A549 (cell line): ENCODE measurements at regions not wholly inside any gene's neighbourhood (a gene's known extent, or its start where the extent isn't known, plus 50 kb on each side); places are given as distances from the start of the nearest gene placed in this dataset.

Experiments
- ATAC-seq, 2 experiments: fragments of 200-7000 bp in 1 of 2; fragments of >200 bp in 1 of 2; cut with Nextera tagmentation in 1 of 2; cut with Tn5 transposase in 1 of 2; 3 replicates each; pipeline versions ENCODE4 v1.8.0 to v1.9.1; 2018 to 2020; ENCODE audit warnings: mild to moderate bottlenecking in 1 of 2, moderate library complexity in 1 of 2
- CTCF ChIA-PET: fragments of 300-600 bp; sonication (Branson Sonifier 250); formaldehyde crosslinking; extraction: SDS; loops from one replicate; lab custom pipeline; 2021; ENCODE audit warnings: antibody characterized with exemption, inconsistent platforms; lab: Yijun Ruan, JAX
- POLR2A ChIA-PET: fragments of 350-600 bp; formaldehyde crosslinking; extraction: SDS; loops from one replicate; lab custom pipeline; 2021; ENCODE audit warnings: antibody characterized with exemption, inconsistent platforms; lab: Yijun Ruan, JAX
- DNase-seq, 2 experiments: peaks; one replicate each; pipeline versions ENCODE4 v3.0.0 to v3.0.0-alpha.2; 2011 to 2016; ENCODE audit warnings: low read depth in 1 of 2, low spot score in 1 of 2
- FAIRE-seq: peaks from 2 replicates; lab custom pipeline; 2011; peaks lifted over from hg19 to GRCh38; lab: Jason Lieb, UNC
- H3K27ac ChIP-seq, 2 experiments: fragments of >200 bp; sonication (Bioruptor Twin); formaldehyde crosslinking; 3 replicates each; pipeline ENCODE4 v1.5.1; 2016 to 2017
- H3K4me1 ChIP-seq: fragments of >200 bp; sonication (Bioruptor Twin); formaldehyde crosslinking; 3 replicates; pipeline ENCODE4 v1.6.1; 2016
- H3K4me2 ChIP-seq: fragments of >200 bp; sonication (Bioruptor Twin); formaldehyde crosslinking; 3 replicates; pipeline ENCODE4 v1.6.1; 2016
- H3K4me3 ChIP-seq: fragments of >200 bp; sonication (Bioruptor Twin); formaldehyde crosslinking; 3 replicates; pipeline ENCODE4 v1.5.1; 2016
- H3K9me3 ChIP-seq: fragments of >200 bp; sonication (Bioruptor Twin); formaldehyde crosslinking; 3 replicates; pipeline ENCODE4 v1.6.1; 2016
- CBX2 ChIP-seq: fragments of 200-600 bp; sonication (generic); IDR thresholded peaks from 2 replicates; pipeline ENCODE4 v1.6.1; 2016; ENCODE audit warnings: low read depth, mild to moderate bottlenecking, borderline replicate concordance
- CHD4 ChIP-seq: fragments of 200-600 bp; sonication (generic); IDR thresholded peaks from 2 replicates; pipeline ENCODE4 v1.6.1; 2016; ENCODE audit warnings: antibody characterized with exemption, mild to moderate bottlenecking, borderline replicate concordance
- EP300 ChIP-seq, 2 experiments: fragments of >200 bp; sonication (Bioruptor Twin); formaldehyde crosslinking; IDR thresholded peaks; 2 replicates in 1 of 2; 3 replicates in 1 of 2; pipeline ENCODE4 v1.6.1; 2016 to 2017
- FOSL2 ChIP-seq, 2 experiments: fragments of 450-650 bp in 1 of 2; fragments of >200 bp in 1 of 2; sonication (Bioruptor Twin) in 1 of 2; formaldehyde crosslinking; IDR thresholded peaks; 2 replicates each; pipeline versions ENCODE4 v1.5.0 to v1.6.1; 2016 to 2020; ENCODE audit warnings: mild to moderate bottlenecking in 1 of 2, moderate library complexity in 1 of 2
- FOXS1 ChIP-seq: fragments of 250-450 bp; sonication (Bioruptor Pico); IDR thresholded peaks from 2 replicates; pipeline ENCODE4 v1.5.0; 2020; ENCODE audit warnings: mild to moderate bottlenecking, moderate library complexity
- HES2 ChIP-seq: fragments of >200 bp; sonication (Bioruptor Twin); formaldehyde crosslinking; IDR thresholded peaks from 2 replicates; pipeline ENCODE4 v1.6.1; 2016
- HEYL ChIP-seq: fragments of 250-450 bp; sonication (Bioruptor Pico); IDR thresholded peaks from 2 replicates; pipeline ENCODE4 v1.8.0; 2021; ENCODE audit warnings: mild to moderate bottlenecking, moderate library complexity
- JUN ChIP-seq, 2 experiments: fragments of >200 bp; sonication (Bioruptor Twin); formaldehyde crosslinking; IDR thresholded peaks; 2 replicates in 1 of 2; 3 replicates in 1 of 2; pipeline ENCODE4 v1.6.1; 2016 to 2017
- KDM1A ChIP-seq: fragments of 200-600 bp; sonication (generic); IDR thresholded peaks from 2 replicates; pipeline ENCODE4 v1.6.1; 2016; ENCODE audit warnings: low read depth, mild to moderate bottlenecking
- KDM5A ChIP-seq: fragments of 200-600 bp; sonication (generic); IDR thresholded peaks from 2 replicates; pipeline ENCODE4 v1.6.1; 2016; ENCODE audit warnings: antibody characterized with exemption, mild to moderate bottlenecking
- NPAS2 ChIP-seq: fragments of 250-450 bp; sonication (Bioruptor Pico); IDR thresholded peaks from 2 replicates; pipeline ENCODE4 v1.8.0; 2022; ENCODE audit warnings: mild to moderate bottlenecking, moderate library complexity, borderline replicate concordance
- NR3C1 ChIP-seq: fragments of >200 bp; sonication (Bioruptor Twin); formaldehyde crosslinking; IDR thresholded peaks from 3 replicates; pipeline ENCODE4 v1.6.1; 2017
- PHF8 ChIP-seq: fragments of 200-600 bp; sonication (generic); IDR thresholded peaks from 2 replicates; pipeline ENCODE4 v1.6.1; 2016; ENCODE audit warnings: low read depth, mild to moderate bottlenecking, antibody characterized with exemption, moderate library complexity, borderline replicate concordance
- RFX5 ChIP-seq: fragments of 450-650 bp; IDR thresholded peaks from 2 replicates; pipeline ENCODE4 v1.7.1; 2014; ENCODE audit warnings: antibody characterized with exemption, mild to moderate bottlenecking, moderate library complexity
- RNF2 ChIP-seq: fragments of 200-600 bp; sonication (generic); IDR thresholded peaks from 2 replicates; pipeline ENCODE4 v1.6.1; 2016; ENCODE audit warnings: low read depth, mild to moderate bottlenecking, antibody characterized with exemption, moderate library complexity, borderline replicate concordance
- SMC3 ChIP-seq: fragments of >200 bp; sonication (Bioruptor Twin); formaldehyde crosslinking; IDR thresholded peaks from 3 replicates; pipeline ENCODE4 v1.6.1; 2018; ENCODE audit warnings: inconsistent platforms
- whole genome bisulfite sequencing: methylation state at CpG from one replicate; pipeline ENCODE4 v1.1.6; 2017; ENCODE audit errors: missing lambda C conversion rate; 5-methylcytosine and 5-hydroxymethylcytosine counted together

GRCh38 chr4:157908691-157909090 is 264.1 kb downstream of the GASK1B start:
- Histone ChIP-seq H3K4me2 (no peak overlapping the region), H3K27ac (no peak overlapping the region), H3K9me3 (no peaks in the 10 kb centered on the region), H3K4me3 (no peak overlapping the region), H3K4me1 (no peaks in the 10 kb centered on the region)
- WGBS, result 18% methylated on average over 2 of the region's 2 CpGs
- no peak for ATAC-seq
- ChIA-PET POLR2A (no interaction called here), CTCF (no interaction called here)
- no peak for FAIRE-seq
- no peak for TF ChIP-seq SMC3
- TF ChIP-seq, all 56 proteins: peak for 0
- DNase-seq, result no peak

DNA sequence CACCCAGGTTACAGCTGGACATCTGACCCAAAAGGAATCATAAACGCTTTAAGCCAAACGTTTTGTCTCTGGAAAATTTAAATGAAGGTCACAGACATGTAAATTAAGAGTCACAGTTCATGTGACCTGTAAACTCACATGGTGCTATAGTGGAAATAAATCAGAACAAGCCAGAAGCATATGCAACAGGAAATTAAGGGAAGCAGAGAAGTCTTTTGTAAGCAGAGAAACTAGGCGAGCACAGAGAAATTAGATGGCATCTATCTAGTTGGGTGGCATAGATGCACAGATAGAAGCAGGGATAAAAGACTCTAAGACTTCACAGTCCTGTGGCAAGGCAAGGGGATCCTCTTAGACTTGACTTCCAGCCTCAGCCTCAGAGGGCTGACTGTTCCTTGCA is 264.8 kb downstream of the GASK1B start:
- CTCF ChIA-PET, result no interaction called here
- Histone ChIP-seq H3K9me3 (no peaks in the 10 kb centered on the region), H3K4me2 (no peak overlapping the region), H3K27ac (no peak overlapping the region), H3K4me3 (no peak overlapping the region), H3K4me1 (no peaks in the 10 kb centered on the region)
- TF ChIP-seq CBX2 (no peak), HES2 (no peak)
- 42% methylated on average over 3 of the region's 3 CpGs for WGBS
- no peak for FAIRE-seq
- no peak for DNase-seq
- POLR2A ChIA-PET, result no interaction called here
- no peak for ATAC-seq

GRCh38 chr4:157907226-157907946 is 265.4 kb downstream of the GASK1B start:
- Histone ChIP-seq H3K4me3 (no peak overlapping the region), H3K4me2 (no peak overlapping the region), H3K4me1 (no peaks in the 10 kb centered on the region), H3K9me3 (no peaks in the 10 kb centered on the region), H3K27ac (no peak overlapping the region)
- POLR2A ChIA-PET, result no interaction called here
- WGBS, result 27% methylated on average over 5 of the region's 5 CpGs
- TF ChIP-seq FOXS1 (no peak), HEYL (CRISPR knock-in tag) (no peak), HES2 (no peak), SMC3 (no peak), KDM1A (no peak)
- no peak for FAIRE-seq
- ATAC-seq, result no peak
- no peak for DNase-seq
- CTCF ChIA-PET, result no interaction called here

- no peak for ATAC-seq
- H3K4me3 ChIP-seq, result no peak overlapping the region
- POLR2A ChIA-PET, result no interaction called here
- WGBS, result 29% methylated on average over 3 of the region's 3 CpGs
- TF ChIP-seq PHF8, result no peak
- TF ChIP-seq NPAS2, result no peak
- TF ChIP-seq FOSL2 (IDR thresholded peaks at IDR 0.05), result no peak
- no peak for TF ChIP-seq FOSL2 (CRISPR knock-in tag; IDR thresholded peaks at IDR 0.05)
- no peak for TF ChIP-seq RNF2
- TF ChIP-seq JUN (IDR thresholded peaks at IDR 0.05), result no peak
- TF ChIP-seq CHD4, result no peak
- no peak for TF ChIP-seq RFX5
- TF ChIP-seq CBX2, result no peak
- no peak for TF ChIP-seq SMC3
- TF ChIP-seq KDM5A, result no peak
- no peak for TF ChIP-seq NR3C1
- TF ChIP-seq EP300 (IDR thresholded peaks at IDR 0.05), result no peak
- TF ChIP-seq, all 56 proteins: peak for 0
- H3K4me2 ChIP-seq, result no peak overlapping the region
- no peak for DNase-seq
- no peaks in the 10 kb centered on the region for H3K4me1 ChIP-seq
- FAIRE-seq, result no peak
- no peaks in the 10 kb centered on the region for H3K9me3 ChIP-seq
- no peak overlapping the region for H3K27ac ChIP-seq
- CTCF ChIA-PET, result no interaction called here
These were observed 273.8 kb downstream of the GASK1B start for GRCh38 chr4:157898836-157899605.
